OCI-LY7 (cell line): ENCODE measurements at regions not wholly inside any gene's neighbourhood (a gene's known extent, or its start where the extent isn't known, plus 50 kb on each side); places are given as distances from the start of the nearest gene placed in this dataset.

Experiments
- BruUV-seq: library from RNA; stranded (reverse); fragments of 400-500 nt; replicated peaks from 2 replicates; lab custom pipeline; 2021; lab: Mats Ljungman, UMichigan
- CTCF ChIA-PET: fragments of 300-600 bp; sonication (Branson Sonifier 250); formaldehyde crosslinking; loops from one replicate; lab custom pipeline; 2022; ENCODE audit warnings: antibody characterized with exemption; ENCODE audit not compliant: unreplicated experiment; lab: Charles Lee
- POLR2A ChIA-PET: fragments of 300-600 bp; sonication (Branson Sonifier 250); formaldehyde crosslinking; loops from one replicate; lab custom pipeline; 2022; ENCODE audit warnings: antibody characterized with exemption; lab: Charles Lee
- DNase-seq: peaks from one replicate; pipeline ENCODE4 v3.0.0-alpha.2; 2015; ENCODE audit warnings: low spot score
- H2AFZ ChIP-seq: fragments of 200-600 bp; sonication (generic), shearing (Covaris generic); 2 replicates; pipeline ENCODE4 v1.6.1; 2014; ENCODE audit warnings: mild to moderate bottlenecking, antibody characterized with exemption, low read length, moderate library complexity
- H3K27ac ChIP-seq: fragments of 200-600 bp; sonication (generic); 2 replicates; pipeline ENCODE4 v1.5.1; 2014; ENCODE audit warnings: mixed run types, low read depth, mild to moderate bottlenecking, moderate library complexity, low read length, inconsistent platforms; ENCODE audit not compliant: poor library complexity, severe bottlenecking
- H3K36me3 ChIP-seq: fragments of 200-600 bp; sonication (generic); 2 replicates; pipeline ENCODE4 v1.6.1; 2014; ENCODE audit warnings: mild to moderate bottlenecking, antibody characterized with exemption, low read length, moderate library complexity, mixed read lengths; ENCODE audit not compliant: insufficient read depth
- H3K4me1 ChIP-seq: fragments of 200-600 bp; sonication (generic); 2 replicates; pipeline ENCODE4 v1.5.1; 2014; ENCODE audit warnings: mild to moderate bottlenecking, low read length; ENCODE audit not compliant: insufficient read depth, poor library complexity, severe bottlenecking
- H3K4me2 ChIP-seq: fragments of 200-600 bp; sonication (generic); 2 replicates; pipeline ENCODE4 v1.6.1; 2014; ENCODE audit warnings: mild to moderate bottlenecking, low read length
- H3K4me3 ChIP-seq: fragments of 200-600 bp; sonication (generic); 2 replicates; pipeline ENCODE4 v1.5.1; 2014; ENCODE audit warnings: mild to moderate bottlenecking, low read depth, low read length; ENCODE audit not compliant: poor library complexity, severe bottlenecking
- H3K79me2 ChIP-seq: fragments of 200-600 bp; sonication (generic); 2 replicates; pipeline ENCODE4 v1.6.1; 2016; ENCODE audit warnings: low read depth, mild to moderate bottlenecking, low read length, moderate library complexity, mixed read lengths; ENCODE audit not compliant: insufficient read depth
- H3K9me2 ChIP-seq: fragments of 200-600 bp; sonication (generic); 2 replicates; pipeline ENCODE4 v1.6.1; 2016; ENCODE audit warnings: mild to moderate bottlenecking, low read length, mixed read lengths; ENCODE audit not compliant: insufficient read depth
- H3K9me3 ChIP-seq: fragments of 200-600 bp; sonication (generic); 2 replicates; pipeline ENCODE4 v1.6.1; 2014; ENCODE audit warnings: mild to moderate bottlenecking, mixed run types, low read length, mixed read lengths
- H4K20me1 ChIP-seq: fragments of 200-600 bp; sonication (generic); 2 replicates; pipeline ENCODE4 v1.6.1; 2014; ENCODE audit warnings: mild to moderate bottlenecking, antibody characterized with exemption, low read length, moderate library complexity, mixed read lengths; ENCODE audit not compliant: insufficient read depth
- CTCF ChIP-seq: fragments of 200-600 bp; sonication (generic); conservative IDR thresholded peaks from 2 replicates; pipeline ENCODE4 v1.5.1; 2014; ENCODE audit warnings: mild to moderate bottlenecking, antibody characterized with exemption, low read length, moderate library complexity, mixed read lengths
- EZH2phosphoT487 ChIP-seq: fragments of 200-600 bp; sonication (generic); IDR thresholded peaks from 2 replicates; pipeline ENCODE4 v1.6.1; 2018; ENCODE audit warnings: low read depth, borderline replicate concordance, mild to moderate bottlenecking, mixed run types, antibody characterized with exemption, low read length, moderate library complexity, mixed read lengths
- intact Hi-C: fragments of 100-400 bp; cut with micrococcal nuclease; formaldehyde crosslinking; loops from one replicate; pipeline ENCODE4 v1.10.0; 2022; ENCODE audit not compliant: unreplicated experiment

- no peaks in the 10 kb centered on the region for H3K36me3 ChIP-seq
- no peaks in the 10 kb centered on the region for H3K9me2 ChIP-seq
- H3K27ac ChIP-seq, result no peak overlapping the region
- H4K20me1 ChIP-seq, result no peaks in the 10 kb centered on the region
- H3K4me2 ChIP-seq, result no peak overlapping the region
- no peaks in the 10 kb centered on the region for H3K79me2 ChIP-seq
- BruUV-seq, result no TSS peak
- TF ChIP-seq EZH2phosphoT487 (no peak), CTCF (no peak)
- no peak overlapping the region for H3K4me3 ChIP-seq
- ChIA-PET POLR2A (interaction anchor here (0.6 to 1.6 kb wide), 5 partner anchors 8 to 189 kb away, joined by 3 to 5 read pairs (median 4); no protein-coding TSS in a partner anchor), CTCF (no interaction called here)
- intact Hi-C loops, result no loop called here
- H3K9me3 ChIP-seq, result peaks cover under 1% of the 10 kb centered on the region; the same call in 1 of the 2 replicates
- H3K4me1 ChIP-seq, result peaks cover 19% of the 10 kb centered on the region
- no peak overlapping the region for H2AFZ ChIP-seq
- DNase-seq, result no peak
Measured at GRCh38 chr4:18942874-18943273, 921.3 kb upstream of the LCORL start.

- ChIA-PET CTCF (no interaction called here), POLR2A (interaction anchor here (0.7 to 1.8 kb wide), 5 partner anchors 11 to 56 kb away, joined by 3 to 11 read pairs (median 4); no protein-coding TSS in a partner anchor)
- peak; percentile 78 for DNase-seq
- H3K27ac ChIP-seq, result peak overlapping the region; percentile 63
- H3K4me3 ChIP-seq, result peak overlapping the region; percentile 8
- BruUV-seq, result no TSS peak
- peak overlapping the region; percentile 56 for H3K4me2 ChIP-seq
- TF ChIP-seq EZH2phosphoT487, result no peak
- no peaks in the 10 kb centered on the region for H3K9me2 ChIP-seq
- peaks cover 30% of the 10 kb centered on the region for H3K4me1 ChIP-seq
- peaks cover 5% of the 10 kb centered on the region; the same call in 1 of the 2 replicates for H3K36me3 ChIP-seq
- H4K20me1 ChIP-seq, result no peaks in the 10 kb centered on the region
- intact Hi-C loops, result loop anchor here (2.0 kb wide), 1 partner anchor 42 kb away; no protein-coding TSS in a partner anchor
- H3K9me3 ChIP-seq, result peaks cover 34% of the 10 kb centered on the region; the same call in 1 of the 2 replicates
- H3K79me2 ChIP-seq, result no peaks in the 10 kb centered on the region
- peak overlapping the region; percentile 52; the same call in 1 of the 2 replicates for H2AFZ ChIP-seq
Measured at GRCh38 chr4:18938343-18939099, 917.0 kb upstream of the LCORL start.

GRCh38 chr4:18937746-18938145, 916.2 kb upstream of the LCORL start:
- intact Hi-C loops, result loop anchor here (2.0 kb wide), 1 partner anchor 43 kb away; no protein-coding TSS in a partner anchor
- H3K4me3 ChIP-seq, result no peak overlapping the region
- BruUV-seq, result no TSS peak
- H2AFZ ChIP-seq, result no peak overlapping the region
- ChIA-PET CTCF (no interaction called here), POLR2A (interaction anchor here (1.5 kb wide), 1 partner anchor 38 kb away, joined by 3 read pairs; no protein-coding TSS in a partner anchor)
- TF ChIP-seq EZH2phosphoT487 (no peak), CTCF (no peak)
- H3K9me3 ChIP-seq, result peaks cover 34% of the 10 kb centered on the region; the same call in 1 of the 2 replicates
- DNase-seq, result no peak
- H3K79me2 ChIP-seq, result no peaks in the 10 kb centered on the region
- H3K4me1 ChIP-seq, result peaks cover 30% of the 10 kb centered on the region
- no peaks in the 10 kb centered on the region for H3K9me2 ChIP-seq
- peaks cover 5% of the 10 kb centered on the region; the same call in 1 of the 2 replicates for H3K36me3 ChIP-seq
- H4K20me1 ChIP-seq, result no peaks in the 10 kb centered on the region
- H3K4me2 ChIP-seq, result no peak overlapping the region
- H3K27ac ChIP-seq, result no peak overlapping the region
